Fibroblast of the conjunctiva (primary cell): ENCODE measurements at regions not wholly inside any gene's neighbourhood (a gene's known extent, or its start where the extent isn't known, plus 50 kb on each side); places are given as distances from the start of the nearest gene placed in this dataset.
"Not testable (repeated sequence)": the region's sequence is repeated elsewhere in the genome, so short reads cannot be mapped to it uniquely, and the experiment has no call there.

Experiments
- DNase-seq: peaks from one replicate; pipeline ENCODE4 v3.0.0-alpha.2; 2010; ENCODE audit warnings: low read depth

DNA sequence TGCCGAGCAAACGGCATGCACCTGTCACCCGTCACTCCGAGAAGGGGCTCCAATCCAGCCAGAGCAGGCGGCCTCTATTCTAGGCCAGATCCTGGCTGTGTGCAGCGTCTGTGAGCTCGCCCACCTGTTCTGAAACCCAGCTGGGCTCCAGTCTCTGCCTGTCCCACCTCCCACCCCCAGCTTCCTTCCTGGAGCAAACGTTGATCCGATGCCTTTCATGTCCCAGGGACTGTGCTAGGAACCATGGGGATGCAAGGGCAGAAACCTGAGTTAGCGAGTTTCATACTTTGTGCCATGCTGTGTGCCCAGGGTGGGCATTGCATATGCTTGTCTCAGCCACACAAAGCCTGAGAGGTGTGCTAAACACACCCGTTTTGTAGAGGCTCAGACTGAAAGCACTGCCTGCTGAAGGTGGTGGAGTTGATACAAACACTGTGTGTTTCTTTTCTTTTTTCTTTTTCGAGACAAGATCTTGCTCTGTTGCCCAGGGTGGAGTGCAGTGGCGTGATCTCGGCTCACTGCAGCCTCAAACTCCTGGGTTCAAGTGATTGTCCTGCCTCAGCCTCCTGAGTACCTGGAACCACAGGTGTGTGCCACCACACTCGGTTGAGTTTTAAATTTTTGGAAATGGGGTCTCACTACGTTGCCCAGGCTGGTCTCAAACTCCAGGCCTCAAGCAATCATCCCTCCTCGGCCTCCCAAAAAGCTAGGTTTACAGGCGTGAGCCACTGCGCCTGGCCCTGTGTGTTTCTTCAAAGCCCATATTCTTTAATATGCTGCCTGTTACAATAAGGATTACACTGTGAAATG lies 84.1 kb upstream of the MED13L start:
- DNase-seq, result no peak

GRCh38 chr12:116365114-116365513 lies 87.6 kb upstream of the MED13L start:
- DNase-seq, result no peak

GRCh38 chr12:116365606-116366455 lies 88.3 kb upstream of the MED13L start:
- DNase-seq, result no peak

GRCh38 chr12:116366456-116366776 lies 88.9 kb upstream of the MED13L start:
- DNase-seq, result no peak

DNA sequence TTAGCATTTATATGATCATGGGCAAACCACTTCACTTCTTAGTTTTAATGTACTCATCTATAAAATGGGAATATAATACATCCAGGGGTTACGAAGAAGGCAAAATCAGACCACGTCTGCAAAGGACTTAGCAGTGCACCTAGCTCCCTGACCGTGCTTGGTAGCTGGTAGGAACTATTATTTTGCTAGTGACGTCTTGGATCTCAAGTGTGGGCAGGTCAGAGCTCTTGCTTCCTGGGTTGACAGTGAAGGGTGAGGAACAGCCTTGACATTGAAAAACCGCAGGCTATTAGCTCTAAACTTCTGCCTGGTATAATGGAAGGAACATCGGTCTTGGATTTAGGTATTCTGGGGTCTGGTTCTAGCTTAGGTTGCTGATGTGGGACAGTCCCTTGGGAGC lies 89.3 kb upstream of the MED13L start:
- DNase-seq, result no peak

- DNase-seq, result no peak
Observed at GRCh38 chr12:116368196-116369194, 91.0 kb upstream of the MED13L start.

DNA sequence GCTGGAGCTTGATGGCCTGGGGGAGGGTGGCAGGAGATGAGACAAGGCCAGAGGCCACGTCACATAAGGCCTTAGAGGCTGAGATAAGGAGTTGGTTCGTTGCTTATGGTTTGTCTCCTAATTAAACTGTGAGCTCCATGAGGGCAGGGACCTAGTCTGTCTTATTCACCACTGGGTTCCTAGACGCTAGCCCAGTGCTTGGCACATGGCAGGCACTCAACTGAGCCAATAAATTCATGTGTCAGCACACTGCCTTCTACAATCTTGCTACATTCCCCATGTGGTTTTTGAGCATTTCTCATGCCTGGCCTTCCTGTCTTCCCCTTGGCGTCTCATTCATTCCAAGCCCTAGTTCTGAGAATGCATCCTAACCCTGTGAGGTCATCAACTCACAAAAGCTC lies 92.5 kb upstream of the MED13L start:
- peak; percentile 24 for DNase-seq

GRCh38 chr12:116370886-116371580 lies 93.5 kb upstream of the MED13L start:
- no peak for DNase-seq

DNA sequence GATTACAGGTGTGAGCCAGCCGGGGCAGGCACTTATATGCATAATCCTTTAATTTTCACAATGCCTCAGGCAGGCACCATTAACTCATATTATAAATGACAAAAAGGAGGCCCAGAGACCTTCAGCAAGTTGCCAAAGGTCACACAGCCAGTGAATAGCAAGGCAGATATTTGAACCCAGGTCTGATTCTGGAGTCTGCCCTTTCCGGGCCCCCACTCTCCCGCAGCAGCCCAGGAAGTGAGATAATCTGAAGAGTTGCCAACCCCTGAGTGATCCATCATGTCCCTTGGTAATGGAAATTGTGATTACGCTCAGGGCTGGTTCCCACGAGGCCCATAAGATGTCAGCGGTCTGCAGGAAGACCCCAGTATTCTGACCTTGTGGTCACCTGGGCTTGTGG lies 95.3 kb upstream of the MED13L start:
- DNase-seq, result no peak

DNA sequence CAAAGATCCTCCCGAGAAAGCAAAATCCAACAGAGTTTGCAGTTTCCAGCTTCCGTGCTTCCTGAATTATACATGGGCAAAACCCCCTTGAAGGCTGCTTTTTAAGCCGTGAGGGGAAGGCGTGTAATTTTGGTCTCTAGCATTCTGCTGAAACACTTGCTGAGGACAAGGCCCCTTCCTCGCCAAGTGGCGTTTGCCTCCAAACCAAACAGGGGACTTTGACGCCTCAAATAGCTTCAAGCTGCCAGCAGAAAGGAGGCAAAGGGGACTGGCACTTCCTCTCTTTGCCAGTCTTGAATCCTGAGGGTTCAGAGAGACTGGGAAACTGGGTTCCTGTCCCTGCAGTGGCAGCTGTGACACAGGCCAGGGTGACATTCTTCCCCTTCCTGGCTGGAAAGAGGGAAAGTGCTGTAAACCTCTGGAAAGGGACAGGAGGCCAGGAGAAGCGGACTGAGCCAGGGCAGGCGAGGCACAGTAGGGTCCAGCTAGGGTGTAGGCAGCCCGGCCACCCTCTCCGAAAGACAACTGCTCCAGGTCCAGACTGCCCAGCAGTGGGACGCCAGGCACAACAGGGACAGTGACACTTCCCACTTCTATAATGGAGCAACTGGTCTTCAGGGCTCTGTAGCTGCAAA lies 96.2 kb upstream of the MED13L start:
- no peak for DNase-seq

DNA sequence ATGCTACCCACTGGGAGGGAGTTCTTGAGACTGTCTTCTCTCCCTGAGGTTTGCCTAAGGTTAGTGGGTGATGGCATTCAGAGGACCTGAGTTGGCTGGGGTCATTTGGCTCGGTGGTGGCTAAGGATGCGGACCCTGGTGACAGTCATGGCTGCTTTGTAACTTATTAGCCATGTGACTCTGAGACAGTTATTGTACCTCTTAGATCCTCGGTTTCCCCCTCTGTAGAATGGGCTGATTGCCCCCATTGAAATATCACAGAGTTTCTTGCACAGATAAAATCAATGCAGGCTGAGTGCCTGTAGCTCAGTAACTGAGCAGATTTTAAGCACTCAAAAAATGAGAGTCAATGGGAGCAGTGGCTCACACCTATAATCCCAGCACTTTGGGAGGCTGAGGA lies 96.7 kb upstream of the MED13L start:
- DNase-seq, result no peak

GRCh38 chr12:116375278-116375842 lies 97.9 kb upstream of the MED13L start:
- no peak for DNase-seq

DNA sequence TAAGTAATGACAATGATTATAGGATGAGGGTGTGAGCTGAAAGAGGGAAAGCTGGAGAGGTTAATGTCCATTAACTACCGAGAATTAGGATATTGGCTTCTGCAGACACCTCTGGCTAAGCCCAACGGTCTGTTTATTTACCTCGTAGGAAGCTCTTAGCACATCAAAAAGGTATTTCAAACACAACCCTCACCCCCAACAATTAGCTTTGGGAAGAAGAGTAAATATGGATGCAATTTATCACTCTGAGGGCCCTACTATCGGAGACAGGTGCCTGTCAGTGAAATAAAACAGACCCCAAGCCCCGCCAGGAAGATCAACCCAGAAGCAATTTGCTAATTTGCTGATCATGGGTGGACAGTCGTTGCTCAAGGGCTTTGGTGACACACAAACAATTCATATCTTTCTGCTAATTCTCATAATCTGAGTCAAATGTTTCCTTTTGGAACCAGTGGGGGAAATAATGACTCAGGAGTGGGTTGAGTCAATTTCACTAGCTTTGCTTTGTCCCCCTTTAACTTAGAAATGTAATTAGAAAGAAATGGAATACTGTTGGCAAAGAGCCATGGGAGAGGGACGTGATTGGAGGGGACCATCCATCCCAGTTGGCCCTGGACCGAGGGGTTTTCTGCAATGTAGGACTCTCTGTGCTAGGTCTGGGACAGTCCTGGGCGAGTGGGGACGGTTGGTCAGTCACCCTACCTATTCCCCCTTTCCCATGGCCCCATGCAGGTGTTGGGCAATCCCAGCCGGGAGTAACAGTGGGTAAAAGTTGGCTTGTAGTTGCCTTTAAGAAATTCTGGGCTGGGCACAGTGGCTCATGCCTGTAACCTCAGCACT lies 99.1 kb upstream of the MED13L start:
- peak; percentile 49 for DNase-seq

- not testable (repeated sequence) for DNase-seq
Observed at GRCh38 chr12:116377194-116377571, 99.7 kb upstream of the MED13L start.

- no peak for DNase-seq
Observed at GRCh38 chr12:116378002-116378401, 100.5 kb upstream of the MED13L start.

- DNase-seq, result no peak
Observed at GRCh38 chr12:116380108-116380507, 102.6 kb upstream of the MED13L start.

DNA sequence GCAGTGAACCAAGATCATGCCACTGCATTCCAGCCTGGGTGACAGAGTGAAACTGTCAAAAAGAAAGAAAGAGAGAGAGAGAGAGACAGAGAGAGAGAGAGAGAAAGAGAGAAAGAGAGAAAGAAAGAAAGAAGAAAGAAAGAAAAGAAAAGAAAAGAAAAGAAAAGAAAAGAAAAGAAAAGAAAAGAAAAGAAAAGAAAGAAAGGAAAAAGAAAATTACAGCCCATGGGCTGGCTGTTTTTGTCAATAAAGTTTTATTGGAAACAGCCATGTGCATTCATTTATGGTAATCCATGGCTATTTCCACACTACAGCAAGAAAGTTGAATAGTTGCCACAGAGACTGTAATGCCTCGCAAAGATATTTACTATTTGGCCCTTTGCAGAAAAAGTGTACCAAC lies 103.2 kb upstream of the MED13L start:
- peak; percentile 16 for DNase-seq

GRCh38 chr12:116381240-116381743 lies 103.8 kb upstream of the MED13L start:
- no peak for DNase-seq
